Neural progenitor cell (in vitro differentiated cells): ENCODE measurements at regions not wholly inside any gene's neighbourhood (a gene's known extent, or its start where the extent isn't known, plus 50 kb on each side); places are given as distances from the start of the nearest gene placed in this dataset.

Experiments
- CTCF ChIP-seq: fragments of 200-600 bp; sonication (generic); IDR thresholded peaks from 2 replicates; pipeline ENCODE4 v1.5.1; 2017; ENCODE audit warnings: antibody characterized with exemption, mild to moderate bottlenecking
- EZH2phosphoT487 ChIP-seq: fragments of 200-600 bp; sonication (generic); IDR thresholded peaks from 2 replicates; pipeline ENCODE4 v1.6.1; 2017; ENCODE audit warnings: antibody characterized with exemption

- TF ChIP-seq CTCF (no peak), EZH2phosphoT487 (no peak)
Observed at GRCh38 chr4:41432881-41433280, 105.1 kb upstream of the LIMCH1 start.
